B cell (primary cell): ENCODE measurements at regions not wholly inside any gene's neighbourhood (a gene's known extent, or its start where the extent isn't known, plus 50 kb on each side); places are given as distances from the start of the nearest gene placed in this dataset.

Source experiments
- EZH2 ChIP-seq: IDR thresholded peaks from 2 replicates; pipeline ENCODE4 v1.6.1; 2012; ENCODE audit warnings: borderline replicate concordance, low read depth, mild to moderate bottlenecking, moderate library complexity, low read length; ENCODE audit not compliant: insufficient read depth, poor library complexity, severe bottlenecking
- TF ChIP-seq, protein P1 (sequence below): fragments of 200-600 bp; IDR thresholded peaks from one replicate; pipeline ENCODE4 v1.8.0; 2022; ENCODE audit warnings: antibody characterized with exemption, mild to moderate bottlenecking

DNA sequence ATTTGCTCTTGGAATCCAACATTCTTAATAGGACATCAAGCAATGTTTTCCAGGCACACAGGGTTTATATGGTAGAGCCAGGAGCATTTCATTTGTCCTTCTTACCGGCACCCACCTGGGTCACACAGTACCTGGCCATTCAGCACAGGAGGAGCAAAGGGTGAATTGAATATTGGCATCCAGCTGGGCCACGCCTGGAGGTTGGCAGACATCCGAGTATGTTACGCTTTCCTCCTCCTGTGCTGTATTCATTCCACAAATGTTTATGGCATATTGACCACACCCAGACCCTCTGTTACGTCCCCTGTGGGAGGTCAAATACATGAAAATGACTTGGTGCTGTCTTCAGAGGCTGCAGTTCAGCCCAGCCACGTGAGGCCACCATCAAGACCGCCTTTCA, 206.2 kb downstream of the RTP5 start:
- TF ChIP-seq, protein P1, sequence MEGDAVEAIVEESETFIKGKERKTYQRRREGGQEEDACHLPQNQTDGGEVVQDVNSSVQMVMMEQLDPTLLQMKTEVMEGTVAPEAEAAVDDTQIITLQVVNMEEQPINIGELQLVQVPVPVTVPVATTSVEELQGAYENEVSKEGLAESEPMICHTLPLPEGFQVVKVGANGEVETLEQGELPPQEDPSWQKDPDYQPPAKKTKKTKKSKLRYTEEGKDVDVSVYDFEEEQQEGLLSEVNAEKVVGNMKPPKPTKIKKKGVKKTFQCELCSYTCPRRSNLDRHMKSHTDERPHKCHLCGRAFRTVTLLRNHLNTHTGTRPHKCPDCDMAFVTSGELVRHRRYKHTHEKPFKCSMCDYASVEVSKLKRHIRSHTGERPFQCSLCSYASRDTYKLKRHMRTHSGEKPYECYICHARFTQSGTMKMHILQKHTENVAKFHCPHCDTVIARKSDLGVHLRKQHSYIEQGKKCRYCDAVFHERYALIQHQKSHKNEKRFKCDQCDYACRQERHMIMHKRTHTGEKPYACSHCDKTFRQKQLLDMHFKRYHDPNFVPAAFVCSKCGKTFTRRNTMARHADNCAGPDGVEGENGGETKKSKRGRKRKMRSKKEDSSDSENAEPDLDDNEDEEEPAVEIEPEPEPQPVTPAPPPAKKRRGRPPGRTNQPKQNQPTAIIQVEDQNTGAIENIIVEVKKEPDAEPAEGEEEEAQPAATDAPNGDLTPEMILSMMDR, result no peak
- TF ChIP-seq EZH2, result no peak
